SU-DHL-6 (cell line): ENCODE measurements at regions not wholly inside any gene's neighbourhood (a gene's known extent, or its start where the extent isn't known, plus 50 kb on each side); places are given as distances from the start of the nearest gene placed in this dataset.
A peak's percentile ranks its signal among the peaks of the same experiment; 100 is the strongest.

Experiments used
- H2AFZ ChIP-seq: fragments of 200-600 bp; sonication (generic); 2 replicates; pipeline ENCODE4 v1.6.1; 2014; ENCODE audit warnings: low read depth, mild to moderate bottlenecking, moderate library complexity, mixed read lengths, antibody characterized with exemption, low read length; ENCODE audit not compliant: severe bottlenecking
- H3F3A ChIP-seq: fragments of 200-600 bp; shearing (Covaris generic); 2 replicates; pipeline ENCODE4 v1.6.0; 2016; ENCODE audit warnings: antibody characterized with exemption, mild to moderate bottlenecking; ENCODE audit not compliant: insufficient read depth
- H3K27ac ChIP-seq: fragments of 200-600 bp; sonication (generic); 2 replicates; pipeline ENCODE4 v1.5.1; 2016; ENCODE audit warnings: low read depth, mild to moderate bottlenecking, low read length, moderate library complexity, mixed read lengths
- H3K27me3 ChIP-seq: fragments of 200-600 bp; sonication (generic), shearing (Covaris generic); 2 replicates; pipeline ENCODE4 v1.6.0; 2014; ENCODE audit warnings: mild to moderate bottlenecking, low read length
- H3K36me3 ChIP-seq: fragments of 200-600 bp; sonication (generic); 2 replicates; pipeline ENCODE4 v1.6.1; 2014; ENCODE audit warnings: mild to moderate bottlenecking, low read length, mixed read lengths
- H3K4me2 ChIP-seq: fragments of 300-600, 200-600 bp; shearing (Covaris generic), sonication (generic); 2 replicates; pipeline ENCODE4 v1.6.0; 2014; ENCODE audit warnings: low read length, low read depth, mild to moderate bottlenecking; ENCODE audit not compliant: poor library complexity, severe bottlenecking
- H3K4me3 ChIP-seq: fragments of 200-600 bp; sonication (generic); 2 replicates; pipeline ENCODE4 v1.5.1; 2014; ENCODE audit warnings: antibody characterized with exemption, low read length, mild to moderate bottlenecking, mixed read lengths; ENCODE audit not compliant: insufficient read depth, poor library complexity, severe bottlenecking
- H3K79me2 ChIP-seq: fragments of 200-600 bp; sonication (generic); 2 replicates; pipeline ENCODE4 v1.6.1; 2014; ENCODE audit warnings: mild to moderate bottlenecking, low read length, moderate library complexity; ENCODE audit not compliant: insufficient read depth
- H3K9ac ChIP-seq: fragments of 200-600 bp; sonication (generic); 2 replicates; pipeline ENCODE4 v1.7.0; 2014; ENCODE audit warnings: mild to moderate bottlenecking, low read length
- H3K9me2 ChIP-seq: fragments of 200-600 bp; sonication (generic); replicated peaks from 2 replicates; pipeline ENCODE4 v1.6.1; 2014; ENCODE audit warnings: low read length; ENCODE audit not compliant: insufficient read depth
- H3K9me3 ChIP-seq: fragments of 200-600 bp; sonication (generic); 2 replicates; pipeline ENCODE4 v1.6.1; 2014; ENCODE audit warnings: low read length, mixed read lengths; ENCODE audit not compliant: insufficient read depth
- H4K20me1 ChIP-seq: fragments of 200-600 bp; sonication (generic); 2 replicates; pipeline ENCODE4 v1.6.1; 2014; ENCODE audit warnings: low read depth, mild to moderate bottlenecking, antibody characterized with exemption, low read length, moderate library complexity, mixed read lengths
- EZH2phosphoT487 ChIP-seq: fragments of 200-600 bp; sonication (generic), shearing (Covaris generic); conservative IDR thresholded peaks from 2 replicates; pipeline ENCODE4 v1.6.1; 2018; ENCODE audit warnings: mild to moderate bottlenecking, antibody characterized with exemption, low read length, moderate library complexity, mixed read lengths
- TF ChIP-seq, protein P1 (sequence below): fragments of 200-600 bp; sonication (generic); IDR thresholded peaks from one replicate; pipeline ENCODE4 v1.5.1; 2017; ENCODE audit warnings: antibody characterized with exemption, mild to moderate bottlenecking, low read length, moderate library complexity; ENCODE audit not compliant: insufficient read depth, poor library complexity, severe bottlenecking

DNA sequence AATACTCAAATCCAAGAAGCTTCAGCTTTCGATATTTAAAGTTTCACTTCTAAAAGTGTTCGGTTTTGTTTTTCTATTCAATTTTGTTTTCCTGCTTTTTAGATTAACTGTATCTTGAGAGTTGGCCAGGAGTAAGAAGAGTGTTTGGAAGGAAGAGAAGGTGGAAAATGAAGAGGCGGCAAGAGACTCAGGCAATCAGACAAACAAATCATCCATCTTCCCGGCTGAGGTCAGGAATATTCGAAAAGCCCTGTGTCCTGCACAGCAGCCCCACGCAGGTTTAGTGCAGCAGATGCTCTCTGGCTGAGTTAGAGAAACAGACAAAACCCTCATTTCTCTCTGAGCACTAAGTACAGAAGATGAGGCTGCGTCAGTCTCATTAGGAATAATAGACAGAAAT, 330.3 kb upstream of the NOCT start:
- Histone ChIP-seq H3K4me3 (no peak overlapping the region), H3K9me2 (no peaks in the 10 kb centered on the region), H3K36me3 (no peaks in the 10 kb centered on the region), H3K27ac (no peak overlapping the region), H3K9me3 (no peaks in the 10 kb centered on the region), H3K9ac (no peak overlapping the region), H4K20me1 (no peaks in the 10 kb centered on the region), H2AFZ (no peak overlapping the region), H3K4me2 (no peak overlapping the region), H3K79me2 (no peaks in the 10 kb centered on the region), H3F3A (no peaks in the 10 kb centered on the region), H3K27me3 (no peaks in the 10 kb centered on the region)
- TF ChIP-seq, protein P1, sequence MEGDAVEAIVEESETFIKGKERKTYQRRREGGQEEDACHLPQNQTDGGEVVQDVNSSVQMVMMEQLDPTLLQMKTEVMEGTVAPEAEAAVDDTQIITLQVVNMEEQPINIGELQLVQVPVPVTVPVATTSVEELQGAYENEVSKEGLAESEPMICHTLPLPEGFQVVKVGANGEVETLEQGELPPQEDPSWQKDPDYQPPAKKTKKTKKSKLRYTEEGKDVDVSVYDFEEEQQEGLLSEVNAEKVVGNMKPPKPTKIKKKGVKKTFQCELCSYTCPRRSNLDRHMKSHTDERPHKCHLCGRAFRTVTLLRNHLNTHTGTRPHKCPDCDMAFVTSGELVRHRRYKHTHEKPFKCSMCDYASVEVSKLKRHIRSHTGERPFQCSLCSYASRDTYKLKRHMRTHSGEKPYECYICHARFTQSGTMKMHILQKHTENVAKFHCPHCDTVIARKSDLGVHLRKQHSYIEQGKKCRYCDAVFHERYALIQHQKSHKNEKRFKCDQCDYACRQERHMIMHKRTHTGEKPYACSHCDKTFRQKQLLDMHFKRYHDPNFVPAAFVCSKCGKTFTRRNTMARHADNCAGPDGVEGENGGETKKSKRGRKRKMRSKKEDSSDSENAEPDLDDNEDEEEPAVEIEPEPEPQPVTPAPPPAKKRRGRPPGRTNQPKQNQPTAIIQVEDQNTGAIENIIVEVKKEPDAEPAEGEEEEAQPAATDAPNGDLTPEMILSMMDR = no peak
- no peak for TF ChIP-seq EZH2phosphoT487

GRCh38 chr4:138680989-138681604, 334.5 kb upstream of the NOCT start:
- H3K9me2 ChIP-seq = no peaks in the 10 kb centered on the region
- H3K27ac ChIP-seq = no peak overlapping the region
- H3K4me2 ChIP-seq = peak overlapping the region; percentile 17
- no peaks in the 10 kb centered on the region for H3K36me3 ChIP-seq
- no peaks in the 10 kb centered on the region for H3K9me3 ChIP-seq
- no peaks in the 10 kb centered on the region for H3K27me3 ChIP-seq
- H3K4me3 ChIP-seq = no peak overlapping the region
- no peaks in the 10 kb centered on the region for H4K20me1 ChIP-seq
- H3K79me2 ChIP-seq = no peaks in the 10 kb centered on the region
- no peak for TF ChIP-seq EZH2phosphoT487
- TF ChIP-seq, protein P1 = peak; percentile 43
- no peak overlapping the region for H3K9ac ChIP-seq
- H3F3A ChIP-seq = no peaks in the 10 kb centered on the region
- no peak overlapping the region for H2AFZ ChIP-seq

DNA sequence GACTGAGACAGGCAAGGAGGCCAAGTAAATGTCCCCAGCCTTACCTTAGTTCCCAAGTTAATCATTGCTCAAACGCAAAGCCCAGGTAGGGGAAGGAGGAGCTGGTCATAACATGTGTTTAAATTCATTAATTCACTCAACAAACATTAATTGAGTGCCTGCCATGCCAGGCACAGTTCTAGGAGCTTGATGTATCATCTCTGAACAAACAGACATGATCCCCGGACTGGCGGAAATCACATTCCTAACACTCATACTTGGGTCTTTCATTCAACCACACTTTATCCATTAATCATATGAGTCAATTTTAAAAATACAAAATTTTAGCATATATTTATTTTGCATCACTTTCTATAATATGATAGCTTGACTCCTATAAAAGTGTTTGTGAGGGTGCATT, 335.3 kb upstream of the NOCT start:
- H3K9ac ChIP-seq = no peak overlapping the region
- no peaks in the 10 kb centered on the region for H3K9me2 ChIP-seq
- no peak overlapping the region for H3K4me3 ChIP-seq
- no peaks in the 10 kb centered on the region for H3K36me3 ChIP-seq
- H2AFZ ChIP-seq = no peak overlapping the region
- H3K4me2 ChIP-seq = no peak overlapping the region
- no peaks in the 10 kb centered on the region for H4K20me1 ChIP-seq
- H3K27ac ChIP-seq = no peak overlapping the region
- H3F3A ChIP-seq = no peaks in the 10 kb centered on the region
- H3K9me3 ChIP-seq = no peaks in the 10 kb centered on the region
- no peaks in the 10 kb centered on the region for H3K27me3 ChIP-seq
- no peaks in the 10 kb centered on the region for H3K79me2 ChIP-seq
- TF ChIP-seq EZH2phosphoT487 = no peak
- TF ChIP-seq, protein P1 = no peak
